ENCODE measurements at regions not wholly inside any gene's neighbourhood (a gene's known extent, or its start where the extent isn't known, plus 50 kb on each side); places are given as distances from the start of the nearest gene placed in this dataset.

DNA sequence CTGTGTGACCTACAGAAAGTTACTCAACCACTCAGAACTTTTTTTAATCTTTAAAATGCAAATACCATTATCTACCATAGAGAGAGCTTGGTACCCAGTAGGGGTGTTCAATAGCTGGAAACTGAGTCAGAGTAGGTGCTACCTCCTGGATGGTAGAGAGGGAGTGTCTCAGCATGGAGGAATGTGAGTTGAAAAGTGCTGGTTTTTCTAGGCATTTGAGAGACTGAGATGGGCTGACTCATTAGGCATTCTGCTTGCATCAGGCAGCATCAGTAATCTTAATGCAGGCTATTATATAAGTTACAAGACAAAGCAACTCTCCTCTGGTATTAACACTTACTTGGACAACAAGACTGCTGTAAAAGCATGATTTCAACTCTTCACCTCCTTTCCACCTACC lies 70.9 kb upstream of the ARHGEF9 start:
- no peak overlapping the region for H3K27ac ChIP-seq (ENCODE audit: low read depth in 1 of 2, low read length in 1 of 2)
- H3K4me3 ChIP-seq: no peak overlapping the region
- ATAC-seq (ENCODE audit: insufficient read depth, low FRiP score) (no peak), DNase-seq (no peak)
- H3K36me3 ChIP-seq (ENCODE audit: control insufficient read depth in 4 of 4, insufficient read depth in 4 of 4, low read length in 4 of 4): no peaks in the 10 kb centered on the region
- no peak overlapping the region for H3K9ac ChIP-seq (ENCODE audit: insufficient read depth in 1 of 2, low read length in 2 of 2)
- TF ChIP-seq, protein P1, sequence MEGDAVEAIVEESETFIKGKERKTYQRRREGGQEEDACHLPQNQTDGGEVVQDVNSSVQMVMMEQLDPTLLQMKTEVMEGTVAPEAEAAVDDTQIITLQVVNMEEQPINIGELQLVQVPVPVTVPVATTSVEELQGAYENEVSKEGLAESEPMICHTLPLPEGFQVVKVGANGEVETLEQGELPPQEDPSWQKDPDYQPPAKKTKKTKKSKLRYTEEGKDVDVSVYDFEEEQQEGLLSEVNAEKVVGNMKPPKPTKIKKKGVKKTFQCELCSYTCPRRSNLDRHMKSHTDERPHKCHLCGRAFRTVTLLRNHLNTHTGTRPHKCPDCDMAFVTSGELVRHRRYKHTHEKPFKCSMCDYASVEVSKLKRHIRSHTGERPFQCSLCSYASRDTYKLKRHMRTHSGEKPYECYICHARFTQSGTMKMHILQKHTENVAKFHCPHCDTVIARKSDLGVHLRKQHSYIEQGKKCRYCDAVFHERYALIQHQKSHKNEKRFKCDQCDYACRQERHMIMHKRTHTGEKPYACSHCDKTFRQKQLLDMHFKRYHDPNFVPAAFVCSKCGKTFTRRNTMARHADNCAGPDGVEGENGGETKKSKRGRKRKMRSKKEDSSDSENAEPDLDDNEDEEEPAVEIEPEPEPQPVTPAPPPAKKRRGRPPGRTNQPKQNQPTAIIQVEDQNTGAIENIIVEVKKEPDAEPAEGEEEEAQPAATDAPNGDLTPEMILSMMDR (IDR thresholded peaks at IDR 0.05; ENCODE audit: control extremely low read depth, extremely low read depth): no peak
- peaks cover 0 to 2% (median 0%) of the 10 kb centered on the region in 4 donors for H3K9me3 ChIP-seq (ENCODE audit: control insufficient read depth in 4 of 4, insufficient read depth in 3 of 4, low read length in 3 of 4)
- no peaks in the 10 kb centered on the region for H3K27me3 ChIP-seq (ENCODE audit: control insufficient read depth in 3 of 3, insufficient read depth in 3 of 3, low read length in 2 of 3)
- H3K4me1 ChIP-seq (ENCODE audit: control insufficient read depth in 5 of 5, insufficient read depth in 5 of 5, low read length in 5 of 5): no peaks in the 10 kb centered on the region

DNA sequence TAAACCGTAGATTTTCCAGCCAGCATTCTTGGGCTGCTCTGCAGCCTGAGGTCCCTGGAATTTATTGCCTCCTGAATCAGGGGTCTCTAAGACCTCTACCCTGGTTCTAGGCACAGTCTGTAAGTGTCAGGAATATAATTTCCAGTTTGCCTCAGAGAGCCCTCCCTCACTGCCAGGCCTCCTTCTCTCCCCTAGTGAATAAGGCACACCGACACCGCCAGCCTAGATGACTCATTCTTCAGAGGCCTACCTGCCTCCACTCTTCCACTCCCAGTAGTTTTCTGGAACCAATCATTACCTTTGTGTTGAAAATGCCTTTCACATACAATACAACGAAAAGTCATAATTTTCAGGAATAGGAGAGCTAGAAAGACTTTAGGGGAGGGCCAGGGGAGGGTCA lies 50.3 kb upstream of the ARHGEF9 start:
- WGBS, 2 donors: 78 to 86% methylated on average over 4 of the region's 4 CpGs
- H3K27me3 ChIP-seq (ENCODE audit: control insufficient read depth in 3 of 3, insufficient read depth in 3 of 3, low read length in 2 of 3): no peaks in the 10 kb centered on the region

More for the DNA sequence above, 50.3 kb upstream of the ARHGEF9 start:
- no peak overlapping the region for H3K9ac ChIP-seq (ENCODE audit: insufficient read depth in 1 of 2, low read length in 2 of 2)
- peaks cover 0 to 2% (median 0%) of the 10 kb centered on the region in 4 donors for H3K9me3 ChIP-seq (ENCODE audit: control insufficient read depth in 4 of 4, insufficient read depth in 3 of 4, low read length in 3 of 4)
- no peak overlapping the region for H3K27ac ChIP-seq (ENCODE audit: low read depth in 1 of 2, low read length in 1 of 2)
- no peak for ATAC-seq (ENCODE audit: insufficient read depth, low FRiP score)
- DNase-seq: no peak
- H3K4me1 ChIP-seq (ENCODE audit: control insufficient read depth in 5 of 5, insufficient read depth in 5 of 5, low read length in 5 of 5): no peaks in the 10 kb centered on the region
- TF ChIP-seq, protein P1 (IDR thresholded peaks at IDR 0.05; ENCODE audit: control extremely low read depth, extremely low read depth): no peak
- H3K4me3 ChIP-seq: no peak overlapping the region
- H3K36me3 ChIP-seq (ENCODE audit: control insufficient read depth in 4 of 4, insufficient read depth in 4 of 4, low read length in 4 of 4): no peaks in the 10 kb centered on the region
